ENCODE measurements at regions not wholly inside any gene's neighbourhood (a gene's known extent, or its start where the extent isn't known, plus 50 kb on each side); places are given as distances from the start of the nearest gene placed in this dataset.

DNA sequence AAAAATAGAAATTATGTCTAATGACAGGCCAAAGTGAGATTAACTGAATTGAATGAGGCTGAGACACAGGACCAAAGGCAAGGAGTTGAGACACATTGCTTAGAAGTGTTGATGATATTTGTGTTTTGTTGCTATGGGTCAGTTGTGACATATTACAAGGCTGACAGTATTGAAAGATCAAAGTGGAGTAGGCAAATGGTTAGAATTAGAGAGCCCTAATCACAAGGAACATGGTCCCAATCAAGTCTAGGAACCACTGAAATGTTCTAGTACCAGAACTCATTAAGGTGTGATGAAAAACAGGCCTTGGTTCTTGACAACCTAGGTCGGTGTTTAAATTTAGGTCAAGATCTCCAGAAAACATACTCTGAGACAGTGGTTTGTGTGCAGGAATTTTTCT lies 896.3 kb upstream of the HS3ST1 start:
- TF ChIP-seq POLR2A (IDR thresholded peaks at IDR 0.05; ENCODE audit: control extremely low read depth in 1 of 2, low read depth in 2 of 2, low read length in 2 of 2) (no peak), TAF1 (IDR thresholded peaks at IDR 0.05; ENCODE audit: low read depth, low read length) (no peak), RNF2 (IDR thresholded peaks at IDR 0.05; ENCODE audit: borderline replicate concordance, low read depth, low read length, missing control alignments, poor library complexity, severe bottlenecking) (no peak), BRCA1 (IDR thresholded peaks at IDR 0.05; ENCODE audit: low read depth, low read length) (no peak)
- TF ChIP-seq, protein P1, sequence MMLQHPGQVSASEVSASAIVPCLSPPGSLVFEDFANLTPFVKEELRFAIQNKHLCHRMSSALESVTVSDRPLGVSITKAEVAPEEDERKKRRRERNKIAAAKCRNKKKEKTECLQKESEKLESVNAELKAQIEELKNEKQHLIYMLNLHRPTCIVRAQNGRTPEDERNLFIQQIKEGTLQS (IDR thresholded peaks at IDR 0.05; ENCODE audit: insufficient read depth, low read depth, low read length), result no peak
- no peak for FAIRE-seq
- Histone ChIP-seq H2BK20ac (ENCODE audit: low read length) (no peak overlapping the region), H2BK12ac (ENCODE audit: low read depth, low read length) (no peak overlapping the region), H4K8ac (ENCODE audit: extremely low read depth, insufficient read depth, low read length) (no peak overlapping the region), H3K4ac (replicated peaks; ENCODE audit: insufficient read length, low read depth, low read length) (no peak overlapping the region), H4K91ac (replicated peaks; ENCODE audit: insufficient read length, low read length) (no peak overlapping the region), H2AK5ac (ENCODE audit: low read depth, low read length) (no peak overlapping the region), H3K27ac (ENCODE audit: low read depth, low read length) (no peak overlapping the region), H3K18ac (ENCODE audit: extremely low read depth, low read length) (no peak overlapping the region), H3K36me3 (ENCODE audit: control insufficient read depth in 2 of 4, insufficient read depth in 4 of 4, low read length in 3 of 4) (no peaks in the 10 kb centered on the region), H3K79me1 (ENCODE audit: low read depth, low read length) (no peaks in the 10 kb centered on the region), H4K5ac (ENCODE audit: insufficient read length, low read depth, low read length) (no peak overlapping the region), H4K20me1 (replicated peaks in 1 of 2; ENCODE audit: control insufficient read depth in 1 of 2, insufficient read depth in 2 of 2, low read length in 2 of 2) (no peaks in the 10 kb centered on the region), H3K9ac (replicated peaks in 1 of 4; ENCODE audit: extremely low read depth in 1 of 4, low read depth in 3 of 4, low read length in 3 of 4) (no peak overlapping the region), H2BK15ac (ENCODE audit: low read length) (no peak overlapping the region), H2BK120ac (replicated peaks; ENCODE audit: low read depth, low read length) (no peak overlapping the region), H3K4me3 (ENCODE audit: extremely low read depth in 1 of 4, insufficient read depth in 2 of 4, low read depth in 3 of 4, low read length in 4 of 4) (no peak overlapping the region), H2BK5ac (ENCODE audit: low read depth, low read length) (no peak overlapping the region), H3K56ac (replicated peaks; ENCODE audit: insufficient read length, low read depth, low read length) (no peak overlapping the region), H3K27me3 (replicated peaks in 1 of 4; ENCODE audit: control insufficient read depth in 3 of 4, extremely low read depth in 1 of 4, insufficient read depth in 3 of 4, low read length in 3 of 4) (no peaks in the 10 kb centered on the region), H3K23me2 (ENCODE audit: low read depth, low read length) (no peaks in the 10 kb centered on the region), H3K9me3 (ENCODE audit: insufficient read depth in 2 of 2, low read depth in 1 of 2, low read length in 1 of 2) (no peaks in the 10 kb centered on the region), H3K23ac (ENCODE audit: insufficient read length) (no peak overlapping the region), H3K4me2 (ENCODE audit: insufficient read depth in 1 of 2, low read depth in 2 of 2, low read length in 2 of 2) (no peak overlapping the region), H2AFZ (ENCODE audit: low read length) (no peak overlapping the region), H3K4me1 (replicated peaks in 1 of 4; ENCODE audit: control insufficient read depth in 3 of 4, insufficient read depth in 4 of 4, low read length in 3 of 4) (no peaks in the 10 kb centered on the region), H3K79me2 (ENCODE audit: control insufficient read depth in 1 of 2, insufficient read depth in 2 of 2, low read length in 2 of 2) (no peaks in the 10 kb centered on the region), H3K14ac (ENCODE audit: insufficient read length) (no peak overlapping the region)
- POLR2A ChIA-PET (ENCODE audit: partially characterized antibody), result no interaction called here
- CTCF ChIA-PET (ENCODE audit: partially characterized antibody), result no interaction called here
- no peak for DNase-seq (ENCODE audit: low read depth in 1 of 2, low spot score in 2 of 2)
- 87% methylated on average over 1 of the region's 1 CpG; no CpG with 5 or more reads in 1 of the 2 experiments for WGBS, 2 experiments (ENCODE audit: extremely low coverage in 1 of 2, insufficient coverage in 1 of 2, insufficient read length in 1 of 2, insufficient replicate concordance in 2 of 2, low coverage in 1 of 2, low lambda C conversion rate in 2 of 2, missing lambda C conversion rate in 1 of 2)
